ENCODE measurements at regions not wholly inside any gene's neighbourhood (a gene's known extent, or its start where the extent isn't known, plus 50 kb on each side); places are given as distances from the start of the nearest gene placed in this dataset.

DNA sequence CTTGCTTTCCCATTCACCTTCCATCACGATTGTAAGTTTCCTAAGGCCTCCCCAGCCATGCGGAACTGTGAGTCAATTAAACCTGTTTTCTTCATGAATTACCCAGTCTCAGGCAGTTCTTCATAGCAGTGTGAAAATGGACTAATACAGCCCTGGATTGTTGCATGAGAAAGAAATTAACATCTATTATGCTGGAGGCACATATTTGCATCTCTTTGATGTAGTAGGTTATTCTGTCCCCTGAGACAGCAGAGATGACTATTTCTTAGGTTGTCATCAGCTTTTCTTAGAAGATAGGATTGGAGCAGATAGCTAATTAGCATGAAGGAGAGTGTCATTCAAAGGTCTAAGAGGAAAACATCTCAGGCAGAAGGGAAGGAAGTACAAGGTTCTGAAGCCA, 166.2 kb downstream of the OMA1 start:
- DNase-seq (ENCODE audit: low read depth in 2 of 2) = no peak

DNA sequence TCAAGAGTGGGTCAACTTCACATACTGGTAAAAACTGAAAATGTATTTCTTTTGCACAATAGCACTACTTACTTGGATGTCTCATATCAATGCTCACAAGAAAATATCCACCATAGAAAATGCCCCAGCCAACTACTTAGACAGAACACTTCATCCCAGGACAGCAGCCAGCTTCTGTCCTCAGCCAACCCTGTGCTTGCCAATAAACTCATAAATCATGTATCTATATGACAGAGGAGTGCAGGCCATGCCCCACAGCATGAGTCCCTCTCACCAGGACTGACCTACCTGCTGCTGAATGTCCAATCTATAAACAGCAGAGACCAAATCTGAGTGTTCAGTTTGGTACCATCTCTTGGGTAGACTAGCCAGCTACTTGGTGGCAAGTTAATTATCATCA, 179.3 kb downstream of the OMA1 start:
- DNase-seq (ENCODE audit: low read depth in 2 of 2) = no peak

GRCh38 chr1:58365328-58365727, 181.2 kb downstream of the OMA1 start:
- DNase-seq (ENCODE audit: low read depth in 2 of 2) = no peak

DNA sequence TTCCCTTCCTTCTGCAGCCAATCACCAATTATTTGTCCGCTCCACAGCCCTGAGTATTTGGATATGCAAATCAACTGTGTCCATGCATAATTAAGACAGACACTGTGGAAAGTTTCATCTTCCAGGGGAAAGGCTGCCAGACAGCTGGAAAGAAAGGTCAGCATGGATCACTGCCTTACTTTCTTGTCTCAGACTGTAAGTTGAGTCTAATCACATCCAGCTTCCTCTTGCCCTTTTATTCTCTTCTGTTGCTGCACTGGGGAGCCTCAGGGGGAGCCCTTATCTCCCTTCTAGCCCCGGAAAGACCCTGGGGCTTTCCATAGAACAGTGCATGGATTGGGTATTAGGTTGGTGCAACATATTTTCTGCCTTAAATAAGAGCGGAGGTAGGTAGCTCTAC, 182.9 kb downstream of the OMA1 start:
- DNase-seq (ENCODE audit: low read depth in 2 of 2) = no peak

DNA sequence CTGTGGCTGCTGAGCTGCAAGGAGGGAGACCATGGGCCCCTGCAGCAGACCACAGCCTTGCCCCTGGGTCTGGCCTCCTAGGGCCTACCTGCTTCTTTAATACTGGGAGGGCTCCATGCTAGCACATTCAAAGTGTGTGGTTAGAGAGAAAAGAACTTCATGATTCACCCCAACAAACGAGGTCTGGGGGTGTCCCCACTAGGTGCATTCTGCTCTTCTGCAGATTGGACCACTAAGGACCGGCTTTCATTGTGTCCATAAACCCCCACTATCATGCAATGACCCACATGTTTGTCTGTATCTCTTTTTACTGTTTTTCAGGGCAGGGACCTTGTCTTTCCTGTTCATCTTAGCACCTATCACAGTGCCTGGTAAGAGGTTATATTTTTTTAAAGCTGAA, 185.4 kb downstream of the OMA1 start:
- no peak for DNase-seq (ENCODE audit: low read depth in 2 of 2)

- no peak for DNase-seq (ENCODE audit: low read depth in 2 of 2)
Observed at GRCh38 chr1:58358346-58358745, 188.2 kb downstream of the OMA1 start.

GRCh38 chr1:58356402-58356801, 190.1 kb downstream of the OMA1 start:
- DNase-seq (ENCODE audit: low read depth in 2 of 2) = no peak

GRCh38 chr1:58353168-58353567, 193.4 kb downstream of the OMA1 start:
- no peak for DNase-seq (ENCODE audit: low read depth in 2 of 2)

DNA sequence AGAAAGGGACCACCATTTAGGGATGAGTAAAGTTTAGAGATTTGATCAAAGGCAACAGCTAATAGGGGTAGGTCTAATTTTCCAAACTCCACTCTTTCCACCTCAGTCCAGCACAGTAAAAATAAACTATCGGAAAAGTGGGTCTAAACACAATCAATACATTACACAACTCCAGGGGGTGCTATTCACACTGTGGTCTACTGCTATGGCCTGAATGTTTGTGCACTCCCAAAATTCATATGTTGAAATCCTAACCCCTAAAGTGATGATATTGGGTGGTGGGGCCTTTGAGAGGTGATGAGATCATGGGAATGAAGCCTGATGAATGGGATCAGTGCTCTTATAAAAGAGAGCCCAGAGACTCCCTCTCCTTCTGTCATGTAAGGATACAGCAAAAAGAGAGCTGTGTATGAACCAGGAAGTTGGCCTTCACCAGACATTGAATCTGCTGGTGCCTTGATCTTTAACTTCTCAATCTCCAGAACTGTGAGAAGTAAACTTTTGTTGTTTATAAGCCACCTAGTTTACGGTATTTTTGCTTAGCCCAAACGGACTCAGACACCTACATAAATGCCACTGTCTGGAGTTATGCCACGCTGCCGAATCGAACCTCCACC, 193.9 kb downstream of the OMA1 start:
- DNase-seq (ENCODE audit: low read depth in 2 of 2) = no peak

GRCh38 chr1:58346036-58346355, 200.5 kb downstream of the OMA1 start:
- peak; percentile 91 to 95 for DNase-seq (ENCODE audit: low read depth in 2 of 2)

GRCh38 chr1:58345215-58346035, 201.1 kb downstream of the OMA1 start:
- DNase-seq (ENCODE audit: low read depth in 2 of 2) = no peak

GRCh38 chr1:58340185-58340584, 206.3 kb downstream of the OMA1 start:
- no peak for DNase-seq (ENCODE audit: low read depth in 2 of 2)

DNA sequence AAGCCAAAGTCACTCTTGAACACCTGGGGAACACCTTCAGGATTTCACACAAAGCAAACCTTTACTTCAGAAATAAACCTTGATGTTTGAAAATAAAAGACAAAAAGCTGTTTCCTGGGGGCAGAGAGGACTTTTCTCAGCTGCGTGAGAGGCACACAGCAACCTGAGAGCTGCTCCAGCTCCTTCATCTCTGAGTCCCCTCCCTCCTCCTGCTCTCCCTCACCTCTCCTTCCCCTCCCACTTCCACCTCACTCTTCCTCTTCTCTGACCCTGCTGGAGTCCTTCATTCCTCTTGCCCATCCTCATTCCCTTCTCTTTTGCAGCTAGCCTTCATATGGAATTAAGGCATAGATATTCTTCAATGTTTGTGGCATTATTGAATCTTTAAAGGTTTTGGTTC, 208.4 kb downstream of the OMA1 start:
- no peak for DNase-seq (ENCODE audit: low read depth in 2 of 2)

- DNase-seq (ENCODE audit: low read depth in 2 of 2) = no peak
Observed at GRCh38 chr1:58333511-58333910, 213.0 kb downstream of the OMA1 start.

DNA sequence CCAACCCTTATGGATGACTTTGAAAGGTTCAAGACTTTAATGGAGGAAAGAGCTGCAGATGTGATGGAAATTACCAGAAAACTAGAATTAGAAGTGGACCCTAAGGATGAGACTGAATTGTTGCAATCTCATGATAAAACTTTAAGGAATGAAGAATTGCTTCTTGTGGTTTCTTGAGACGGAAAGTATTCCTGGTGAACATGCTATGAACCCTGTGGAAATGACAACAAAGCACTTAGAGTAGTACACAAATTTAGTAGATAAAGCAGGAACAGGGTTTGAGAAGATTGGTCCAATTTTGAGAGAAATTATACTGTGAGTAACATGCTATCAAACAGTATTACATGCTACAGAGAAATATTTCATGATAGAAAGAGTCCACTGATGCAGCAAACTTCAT, 215.4 kb downstream of the OMA1 start:
- DNase-seq (ENCODE audit: low read depth in 2 of 2) = no peak

DNA sequence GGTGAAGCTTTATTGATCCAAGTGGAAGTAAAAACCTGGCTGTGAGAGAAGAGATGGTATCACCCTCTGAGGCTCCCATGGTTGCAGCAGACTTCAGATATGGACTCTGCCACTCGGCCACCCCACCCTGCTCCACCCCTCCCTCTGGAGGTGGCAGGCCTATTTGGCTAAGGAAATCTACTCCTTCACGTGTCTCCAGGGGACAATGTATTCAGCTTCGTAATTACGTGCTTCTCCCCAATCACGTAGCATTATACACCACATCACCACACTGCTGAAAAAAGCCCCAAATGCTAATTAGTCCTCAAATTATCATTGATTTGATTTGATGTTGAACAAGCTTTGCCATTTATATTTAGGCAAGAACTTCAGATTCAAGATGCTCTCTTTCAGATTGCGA, 220.7 kb downstream of the OMA1 start:
- DNase-seq (ENCODE audit: low read depth in 2 of 2) = no peak

DNA sequence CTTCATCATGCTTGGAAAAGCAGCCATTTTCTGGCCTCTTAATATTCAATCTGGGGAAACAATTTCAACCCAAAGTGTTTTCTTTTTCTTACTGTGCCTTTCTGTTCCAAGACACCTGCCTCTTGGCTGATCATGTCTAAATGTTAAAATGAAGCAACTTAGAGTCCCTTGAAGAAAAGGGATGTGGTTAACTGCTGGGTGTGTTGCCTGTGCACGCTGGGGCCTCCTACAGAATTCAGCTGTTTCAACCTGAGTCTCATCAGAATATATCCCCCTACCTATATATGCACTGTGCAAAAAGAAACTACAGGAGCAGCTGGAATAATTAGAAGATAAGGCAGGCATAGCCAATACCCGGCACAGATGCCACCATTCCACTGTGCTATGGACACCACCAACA, 222.0 kb downstream of the OMA1 start:
- DNase-seq (ENCODE audit: low read depth in 2 of 2) = no peak

- no peak for DNase-seq (ENCODE audit: low read depth in 2 of 2)
Observed at GRCh38 chr1:58318157-58319005, 228.1 kb downstream of the OMA1 start.

GRCh38 chr1:58317694-58318093, 228.8 kb downstream of the OMA1 start:
- DNase-seq (ENCODE audit: low read depth in 2 of 2) = no peak

DNA sequence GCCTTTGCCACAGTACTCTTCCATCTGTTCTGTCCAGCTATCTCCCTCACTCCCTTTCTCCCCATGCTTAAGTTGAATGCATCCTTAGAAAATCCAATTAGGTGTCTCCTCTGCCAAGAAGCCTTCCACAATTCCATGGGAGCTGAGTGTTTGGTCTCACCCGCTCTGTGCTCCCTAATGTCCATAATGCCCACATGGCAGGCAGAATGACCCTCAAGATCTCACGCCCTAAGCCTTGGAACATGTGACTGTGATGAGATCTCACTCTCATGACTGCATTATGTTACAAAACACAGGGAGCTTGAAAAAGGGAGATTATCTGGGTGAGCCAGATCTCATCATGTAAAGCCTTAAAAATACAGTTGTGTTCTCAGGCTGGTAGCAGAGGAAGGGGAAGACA, 229.4 kb downstream of the OMA1 start:
- no peak for DNase-seq (ENCODE audit: low read depth in 2 of 2)

GRCh38 chr1:58316141-58316540, 230.4 kb downstream of the OMA1 start:
- DNase-seq (ENCODE audit: low read depth in 2 of 2) = no peak

DNA sequence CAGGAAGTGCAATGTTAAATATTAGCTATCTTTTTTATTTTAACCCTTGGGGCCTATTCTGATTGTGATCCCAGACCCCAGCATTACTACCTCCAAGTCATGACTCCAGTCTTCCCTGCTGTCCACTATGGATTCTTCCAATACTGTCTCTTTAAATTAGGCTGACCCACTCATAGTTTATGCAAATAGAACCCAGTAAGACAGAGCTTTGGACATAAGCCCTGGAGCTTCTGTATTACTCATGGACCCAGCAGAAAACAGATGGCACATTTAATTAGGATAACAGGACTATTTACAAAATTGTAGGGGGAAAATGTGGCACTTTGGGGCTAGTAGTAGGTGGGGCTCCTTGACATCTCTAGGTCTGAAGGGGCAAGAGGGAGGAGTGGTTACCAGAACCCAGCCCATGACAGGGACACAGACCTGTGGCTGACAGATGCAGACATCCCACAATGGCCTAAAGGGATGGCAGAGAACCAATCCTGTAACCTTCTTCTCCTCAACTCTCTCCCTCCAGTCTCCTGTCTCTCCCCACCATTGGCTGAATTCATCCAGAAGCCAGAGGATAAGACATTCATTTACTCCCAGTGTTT, 233.5 kb downstream of the OMA1 start:
- DNase-seq (ENCODE audit: low read depth in 2 of 2) = no peak

All from dermis microvascular lymphatic vessel endothelial cell (primary cell).